HG02870 (cell line): ENCODE measurements at regions not wholly inside any gene's neighbourhood (a gene's known extent, or its start where the extent isn't known, plus 50 kb on each side); places are given as distances from the start of the nearest gene placed in this dataset.

Experiments
- ATAC-seq: cut with Tn5 transposase; IDR thresholded peaks from one replicate; pipeline ENCODE4 v1.9.1; 2021; ENCODE audit warnings: mild to moderate bottlenecking, moderate library complexity; ENCODE audit not compliant: unreplicated experiment

DNA sequence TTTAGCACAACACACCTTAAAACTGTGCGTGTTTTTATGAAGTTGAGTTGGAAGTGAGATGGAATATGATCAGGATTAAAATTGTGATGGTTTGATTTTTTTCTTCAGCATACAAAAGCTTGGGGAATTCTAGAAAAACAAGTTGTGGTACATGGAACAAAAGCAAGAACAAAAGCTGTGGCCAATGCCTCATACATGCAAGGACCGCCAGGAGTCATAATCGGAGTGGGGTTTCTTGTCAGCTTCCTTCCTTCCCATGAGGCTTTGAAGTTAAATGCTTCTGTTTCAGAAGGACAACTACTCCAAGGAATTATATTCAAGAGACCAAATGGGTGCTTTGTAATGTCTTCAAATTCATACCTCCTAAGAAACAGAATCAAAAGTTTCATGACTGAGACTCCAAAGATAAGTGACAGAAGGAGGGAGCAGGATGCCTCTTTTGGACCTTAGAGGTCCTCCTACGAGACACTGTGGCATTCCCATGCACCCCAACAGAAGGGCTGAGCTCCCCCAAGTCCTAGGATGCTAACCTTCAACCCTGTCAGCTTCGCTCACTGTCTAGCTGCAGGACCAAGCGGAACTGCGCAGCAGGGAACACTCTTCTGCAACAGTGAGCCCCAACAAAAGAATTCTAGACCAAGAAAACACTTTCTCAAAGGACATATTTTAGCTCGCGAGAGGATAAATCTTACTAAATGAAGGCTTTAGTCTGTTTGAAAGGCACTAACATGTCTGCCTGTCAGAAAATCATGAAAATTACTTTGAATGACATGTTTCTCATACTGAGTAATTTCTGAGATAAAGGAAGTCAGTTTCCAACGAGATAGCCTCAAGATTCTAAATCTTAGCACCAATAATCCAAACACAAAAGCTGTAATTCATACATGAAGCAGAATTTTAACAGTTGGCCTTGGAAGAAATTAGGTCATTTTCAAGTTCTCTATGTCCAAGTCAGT lies 108.5 kb upstream of the NHSL1 start:
- ATAC-seq = no peak

DNA sequence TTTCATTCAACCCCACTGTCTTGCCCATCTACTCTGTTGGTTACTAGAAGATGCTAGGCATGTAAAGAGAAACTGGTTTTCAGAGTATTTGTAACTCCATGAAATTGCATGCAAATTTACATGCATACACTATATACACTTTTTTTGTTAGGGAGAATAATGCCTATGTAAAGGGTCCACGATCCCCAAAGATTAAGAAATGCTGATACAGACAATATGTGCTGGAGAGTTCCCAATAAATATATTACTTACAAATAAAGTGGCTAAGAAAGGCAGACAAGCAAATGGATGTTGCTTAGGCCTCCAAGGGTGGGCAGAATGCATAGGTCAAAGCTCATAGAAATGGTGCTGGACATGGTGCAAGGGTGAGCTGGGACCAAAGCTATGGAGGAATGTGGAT lies 109.6 kb upstream of the NHSL1 start:
- ATAC-seq = no peak

DNA sequence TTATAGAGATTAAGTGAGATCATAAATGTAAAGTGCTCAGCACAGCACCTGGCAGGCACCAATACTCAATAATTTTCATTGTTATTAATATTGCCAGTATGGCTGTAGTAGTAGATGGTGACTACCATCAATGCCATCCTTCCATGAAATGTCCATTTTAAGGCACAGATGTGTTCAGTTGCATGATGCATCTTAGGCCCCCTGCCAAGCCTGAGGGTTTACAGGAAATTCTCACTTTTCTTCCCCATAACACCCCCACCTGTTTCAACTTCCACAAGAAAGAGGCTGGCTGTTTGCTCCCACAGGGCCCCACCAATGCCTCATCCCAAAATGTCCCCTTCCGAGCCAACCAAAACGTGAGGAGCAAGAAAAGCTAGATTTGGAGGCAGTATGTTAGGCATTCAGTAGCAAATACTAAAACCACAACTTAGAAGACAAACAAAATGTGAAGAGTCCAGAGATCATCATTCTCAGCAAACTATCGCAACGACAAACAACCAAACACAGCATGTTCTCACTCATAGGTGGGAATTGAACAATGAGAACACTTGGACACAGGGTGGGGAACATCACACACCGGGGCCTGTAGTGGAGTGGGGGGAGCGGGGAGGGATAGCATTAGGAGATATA lies 110.6 kb upstream of the NHSL1 start:
- no peak for ATAC-seq

DNA sequence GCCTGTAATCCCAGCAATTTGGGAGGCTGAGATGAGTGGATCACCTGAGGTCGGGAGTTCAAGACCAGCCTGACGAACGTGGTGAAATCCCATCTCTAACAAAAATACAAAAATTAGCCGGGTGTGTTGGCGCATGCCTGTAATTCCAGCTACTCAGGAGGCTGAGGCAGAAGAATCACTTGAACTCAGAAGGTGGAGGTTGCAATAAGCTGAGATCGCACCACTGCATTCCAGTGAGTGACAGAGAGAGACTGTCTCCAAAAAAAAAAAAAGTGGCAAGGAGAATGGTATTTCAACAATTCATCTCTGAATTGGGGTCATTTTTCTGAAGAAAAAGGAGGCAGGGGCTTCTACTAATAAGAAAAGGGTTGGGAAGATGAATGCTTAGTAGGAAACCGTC lies 111.5 kb upstream of the NHSL1 start:
- no peak for ATAC-seq

DNA sequence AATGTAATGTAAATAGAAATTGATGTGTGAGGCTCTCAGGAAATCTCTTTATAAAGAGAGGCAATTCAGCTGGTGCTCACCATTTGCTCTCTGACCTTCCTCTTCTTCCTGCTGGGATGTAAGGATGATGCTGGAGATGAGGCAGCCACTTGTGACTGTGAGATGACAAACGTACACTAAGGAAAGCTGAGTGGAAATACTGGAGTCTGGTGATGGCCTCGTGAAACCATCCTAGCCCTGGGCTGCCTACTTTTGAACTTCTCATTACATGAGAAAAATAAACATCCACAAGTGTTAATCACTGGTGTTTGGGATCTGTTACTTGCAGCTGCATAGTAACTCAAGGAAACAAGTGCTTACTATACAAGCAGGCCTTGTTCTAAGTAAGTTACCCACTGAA lies 114.9 kb upstream of the NHSL1 start:
- ATAC-seq = no peak

DNA sequence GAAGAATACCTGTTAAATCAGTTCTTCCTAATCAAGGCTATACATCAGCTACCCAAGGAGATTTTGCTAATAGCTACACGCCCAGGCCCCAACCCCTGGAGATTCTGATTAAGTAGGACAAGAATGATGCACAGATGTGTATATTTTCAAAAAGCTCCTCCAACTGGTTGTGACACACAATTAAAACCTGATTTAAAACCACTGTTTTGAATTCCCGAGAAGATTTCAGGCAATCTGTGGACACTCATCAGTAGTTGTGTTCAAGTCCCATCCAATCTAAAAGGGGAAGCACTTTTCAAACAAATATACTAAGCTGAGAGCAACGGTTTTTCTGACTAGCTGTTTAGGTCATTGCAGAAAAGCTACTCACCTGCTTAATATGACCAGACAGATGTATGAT lies 118.9 kb upstream of the NHSL1 start:
- no peak for ATAC-seq

DNA sequence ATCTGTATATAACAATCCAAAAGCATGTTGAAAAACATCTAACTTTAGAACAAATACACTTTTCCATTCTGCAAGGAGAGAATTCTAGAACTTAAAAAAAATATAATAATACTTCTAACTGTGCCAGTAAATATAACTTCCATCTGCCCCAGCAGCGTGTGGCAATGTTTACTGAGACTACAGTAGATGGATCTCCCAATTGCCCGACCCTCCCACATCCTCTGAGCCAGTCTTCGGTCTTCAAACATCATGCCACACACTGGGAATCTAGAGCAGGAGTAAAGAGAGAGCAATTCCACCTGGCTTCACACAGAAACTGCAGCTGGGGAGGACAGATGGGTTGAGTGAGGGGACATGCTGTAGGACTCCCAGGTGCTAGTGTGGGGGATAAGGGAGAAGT lies 121.3 kb upstream of the NHSL1 start:
- no peak for ATAC-seq

DNA sequence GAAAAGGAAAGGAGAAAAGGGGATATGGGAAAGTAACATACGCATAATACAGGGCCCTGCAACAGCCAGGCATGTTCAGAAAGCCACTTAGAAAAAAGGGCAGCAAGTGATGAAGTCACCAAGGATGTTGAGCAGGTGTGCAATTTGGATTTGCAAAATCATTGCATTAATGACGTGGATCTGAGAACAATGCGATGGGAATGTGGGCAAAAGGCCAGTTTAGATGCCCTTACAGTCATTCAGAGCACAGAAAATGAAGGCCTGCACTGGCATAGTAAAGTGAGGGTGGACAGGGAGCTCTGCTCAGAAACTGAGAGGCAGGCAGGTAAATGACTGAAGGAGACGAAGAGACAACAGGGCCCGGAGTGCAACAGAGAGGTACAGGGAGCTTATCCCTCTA lies 123.7 kb upstream of the NHSL1 start:
- ATAC-seq = no peak

DNA sequence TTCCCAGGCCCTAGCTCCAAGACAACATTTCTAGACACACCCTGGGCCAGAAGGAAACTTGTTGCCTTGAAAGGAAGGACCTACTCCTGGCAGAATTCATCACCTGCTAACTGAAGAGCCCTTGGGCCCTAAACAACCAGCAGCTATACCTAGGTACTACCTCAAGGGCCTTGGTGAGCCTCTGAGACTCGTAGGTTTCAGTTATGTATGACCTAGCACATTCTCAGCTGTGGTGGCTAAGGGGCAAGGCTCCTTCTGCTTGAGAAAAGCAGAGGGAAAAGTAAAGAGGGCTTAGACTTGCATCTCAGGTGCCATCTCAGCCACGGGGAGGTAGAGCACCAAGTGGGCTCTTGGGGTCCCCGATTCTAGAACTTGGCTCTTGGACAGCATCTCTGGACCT lies 132.3 kb upstream of the NHSL1 start:
- no peak for ATAC-seq

DNA sequence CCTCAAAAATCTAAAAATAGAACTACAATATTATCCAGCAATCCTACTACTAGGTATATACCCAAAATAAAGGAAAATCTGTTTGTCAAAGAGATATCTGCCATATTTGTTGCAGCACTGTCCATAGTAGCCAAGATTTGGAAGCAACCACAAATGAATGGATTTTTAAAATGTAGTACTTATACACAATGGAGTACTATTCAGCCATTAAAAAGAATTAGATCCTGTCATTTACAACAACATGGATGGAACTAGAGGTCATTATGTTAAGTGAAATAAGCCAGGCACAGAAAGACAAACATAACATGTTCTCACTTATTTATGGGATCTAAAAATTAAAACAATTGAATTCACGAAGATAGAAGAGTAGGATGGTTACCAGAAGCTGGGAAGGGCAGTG lies 135.7 kb upstream of the CCDC28A start:
- ATAC-seq = no peak

DNA sequence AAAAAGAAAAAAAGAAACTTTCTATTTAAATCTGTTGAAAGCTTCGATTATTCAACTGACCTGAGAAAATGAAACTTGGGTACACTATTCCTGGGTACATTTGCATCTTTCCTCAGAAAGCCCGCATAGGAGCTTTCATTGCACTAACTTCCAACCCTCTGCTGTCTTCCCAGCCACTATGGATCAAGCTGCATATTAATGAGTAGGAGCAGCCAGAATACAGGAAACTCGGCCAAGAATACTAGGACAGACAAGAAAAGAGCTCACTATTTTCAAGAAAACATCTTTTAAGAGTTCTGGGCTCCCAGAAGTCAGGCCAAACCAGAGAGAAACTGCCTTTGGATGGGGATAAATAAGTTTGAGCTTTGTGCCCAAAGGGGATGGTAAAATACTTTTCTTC lies 135.0 kb upstream of the CCDC28A start:
- no peak for ATAC-seq

DNA sequence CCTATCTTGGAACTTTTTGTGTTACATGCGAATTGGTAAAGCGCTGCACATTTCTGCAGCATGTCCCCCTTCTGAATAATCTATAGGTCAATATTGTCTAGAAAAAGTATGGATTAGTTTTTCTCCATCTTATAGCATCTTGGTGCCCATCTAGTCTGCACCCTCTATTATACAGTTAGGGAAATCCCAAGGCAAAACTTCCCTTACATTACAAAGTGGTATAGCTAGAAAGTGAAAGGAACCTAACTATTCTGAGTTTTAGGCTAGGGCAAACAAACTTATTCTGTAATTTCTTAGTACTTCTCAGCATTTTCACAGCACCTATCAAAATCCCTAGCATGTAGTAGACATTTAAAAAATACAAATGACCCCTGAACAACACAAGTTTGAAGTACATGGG lies 133.5 kb upstream of the CCDC28A start:
- no peak for ATAC-seq

DNA sequence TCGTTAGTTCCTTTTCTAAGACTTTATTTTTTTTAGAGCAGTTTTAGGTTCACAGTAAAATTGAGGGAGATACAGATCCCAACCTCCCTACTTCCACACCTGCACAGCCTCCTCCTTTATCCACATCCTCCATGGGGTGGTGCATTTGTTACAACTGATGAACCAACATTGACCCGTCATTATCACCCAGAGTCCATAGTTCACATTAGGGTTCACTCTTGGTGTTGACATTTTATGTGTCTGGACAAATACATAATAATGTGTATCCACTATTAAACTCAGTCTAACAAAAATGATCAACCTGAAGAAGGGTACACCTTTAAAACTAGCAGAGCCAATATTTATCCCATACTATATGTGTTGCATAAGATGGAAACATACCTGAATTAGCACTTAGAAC lies 130.4 kb upstream of the CCDC28A start:
- no peak for ATAC-seq

DNA sequence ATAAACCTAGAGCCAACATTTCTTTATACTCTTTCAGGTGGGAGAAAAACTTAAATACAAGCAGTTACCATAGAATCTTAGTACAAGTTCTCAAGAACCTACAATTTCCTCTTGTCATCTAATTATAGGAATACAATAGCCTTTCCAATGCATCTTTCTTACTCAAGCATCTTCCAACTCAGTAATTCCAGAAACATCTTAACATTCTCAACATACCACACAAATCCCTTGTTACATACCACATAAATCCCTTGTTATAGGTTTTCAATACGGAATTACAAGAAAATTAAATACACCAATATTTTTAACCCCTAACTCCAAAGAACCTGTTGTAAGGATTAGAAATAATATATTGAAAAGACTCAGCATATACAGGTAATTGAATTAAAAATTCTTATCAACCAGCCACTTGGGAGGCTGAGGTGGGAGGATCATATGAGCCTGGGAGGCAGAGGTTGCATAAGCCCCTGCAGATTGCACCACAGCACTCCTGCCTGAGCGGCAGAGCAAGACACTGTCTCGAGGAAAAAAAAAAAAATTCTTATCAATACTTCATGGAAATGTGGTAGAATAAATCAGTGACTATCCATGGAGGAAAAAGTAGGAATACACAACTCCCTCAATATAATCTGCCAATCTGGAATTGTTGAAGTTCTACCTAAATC lies 127.5 kb upstream of the CCDC28A start:
- no peak for ATAC-seq

DNA sequence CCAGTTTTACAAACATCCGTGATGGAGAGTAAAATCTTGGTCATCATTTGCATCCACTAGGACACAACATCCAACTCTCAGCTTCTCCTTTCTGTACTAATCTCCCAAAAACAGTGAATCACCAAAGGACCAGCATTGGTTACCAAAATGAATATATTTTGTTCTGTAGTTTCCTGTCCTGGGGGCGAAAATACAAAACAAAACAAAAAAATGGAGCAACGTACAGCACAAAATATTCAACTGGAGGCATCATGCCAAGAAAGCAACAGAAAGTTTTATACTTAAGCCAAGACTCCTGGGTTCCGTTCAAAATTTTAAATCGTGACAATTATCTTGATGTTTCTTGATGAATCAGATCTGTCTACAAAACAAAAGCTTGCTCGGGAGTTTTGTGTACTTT lies 126.6 kb upstream of the CCDC28A start:
- no peak for ATAC-seq

DNA sequence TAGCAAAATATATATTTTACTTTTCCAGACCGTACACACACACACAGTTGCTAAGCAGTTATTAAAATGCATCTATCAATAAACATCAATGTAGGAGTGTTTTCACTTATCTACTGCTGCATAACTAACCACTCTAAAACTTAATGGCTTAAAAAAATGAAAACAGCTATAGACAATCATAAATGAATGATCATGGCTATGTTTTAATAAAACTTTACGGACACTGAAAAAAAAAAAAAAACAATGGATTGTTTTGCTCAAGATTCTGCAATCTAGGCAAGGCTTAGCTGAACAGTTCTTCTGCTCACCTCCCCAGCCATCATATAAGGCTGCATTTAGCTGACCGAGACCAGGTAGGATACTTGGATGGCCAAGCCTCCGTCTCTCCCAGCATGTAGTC lies 125.4 kb upstream of the CCDC28A start:
- no peak for ATAC-seq

DNA sequence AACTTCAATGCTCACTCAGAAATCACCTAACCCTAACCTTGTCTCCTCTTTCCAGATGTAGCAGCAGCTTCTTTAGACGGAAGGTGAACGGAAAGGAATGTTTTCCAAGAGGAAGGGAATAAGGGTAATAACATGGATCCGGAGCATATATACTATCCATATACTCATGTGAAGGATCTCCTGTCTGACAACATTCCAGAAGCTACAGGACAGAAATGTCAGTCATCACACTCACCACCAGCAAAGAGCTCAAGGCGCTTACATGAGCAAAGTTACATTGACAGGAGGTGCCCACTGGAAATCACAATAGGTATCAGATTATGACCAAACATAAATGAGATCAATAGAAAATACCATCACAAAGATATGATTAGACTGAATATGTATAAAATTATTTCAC lies 122.1 kb upstream of the CCDC28A start:
- no peak for ATAC-seq

DNA sequence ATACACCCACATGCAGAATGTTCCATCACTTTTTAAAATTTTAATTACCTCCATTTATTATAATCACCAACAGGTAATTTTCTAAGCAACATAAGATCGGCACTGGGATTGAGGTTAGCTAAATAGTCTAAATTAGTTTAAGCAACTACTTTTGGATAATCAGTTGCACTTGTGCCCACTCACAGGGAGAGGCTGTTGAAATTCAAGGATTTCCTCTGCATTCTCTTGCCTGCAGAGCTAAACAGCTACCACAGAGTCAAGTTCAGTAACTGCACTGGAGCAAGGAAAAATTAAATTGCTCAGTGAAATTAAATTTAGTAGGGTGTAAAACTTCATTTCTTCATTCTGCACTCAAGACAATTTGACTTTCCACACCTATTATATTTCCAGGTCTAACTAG lies 120.7 kb upstream of the CCDC28A start:
- ATAC-seq = no peak

DNA sequence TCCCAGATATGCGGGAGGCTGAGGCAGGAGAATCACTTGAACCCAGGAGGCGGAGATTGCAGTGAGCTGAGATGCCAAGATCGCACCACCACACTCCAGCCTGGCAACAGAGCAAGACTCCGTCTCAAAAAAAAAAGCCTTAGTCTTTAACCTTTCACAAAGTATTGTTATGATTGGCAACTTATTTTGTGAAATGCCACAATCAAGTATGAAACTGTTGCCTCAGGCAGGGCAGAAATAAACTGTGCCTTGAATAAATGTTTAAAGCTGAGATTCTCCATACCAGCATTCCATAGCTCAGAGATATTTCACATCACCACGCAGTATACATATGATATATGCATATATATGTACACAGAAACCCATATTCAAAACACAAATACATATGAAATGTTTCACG lies 120.1 kb upstream of the CCDC28A start:
- no peak for ATAC-seq

DNA sequence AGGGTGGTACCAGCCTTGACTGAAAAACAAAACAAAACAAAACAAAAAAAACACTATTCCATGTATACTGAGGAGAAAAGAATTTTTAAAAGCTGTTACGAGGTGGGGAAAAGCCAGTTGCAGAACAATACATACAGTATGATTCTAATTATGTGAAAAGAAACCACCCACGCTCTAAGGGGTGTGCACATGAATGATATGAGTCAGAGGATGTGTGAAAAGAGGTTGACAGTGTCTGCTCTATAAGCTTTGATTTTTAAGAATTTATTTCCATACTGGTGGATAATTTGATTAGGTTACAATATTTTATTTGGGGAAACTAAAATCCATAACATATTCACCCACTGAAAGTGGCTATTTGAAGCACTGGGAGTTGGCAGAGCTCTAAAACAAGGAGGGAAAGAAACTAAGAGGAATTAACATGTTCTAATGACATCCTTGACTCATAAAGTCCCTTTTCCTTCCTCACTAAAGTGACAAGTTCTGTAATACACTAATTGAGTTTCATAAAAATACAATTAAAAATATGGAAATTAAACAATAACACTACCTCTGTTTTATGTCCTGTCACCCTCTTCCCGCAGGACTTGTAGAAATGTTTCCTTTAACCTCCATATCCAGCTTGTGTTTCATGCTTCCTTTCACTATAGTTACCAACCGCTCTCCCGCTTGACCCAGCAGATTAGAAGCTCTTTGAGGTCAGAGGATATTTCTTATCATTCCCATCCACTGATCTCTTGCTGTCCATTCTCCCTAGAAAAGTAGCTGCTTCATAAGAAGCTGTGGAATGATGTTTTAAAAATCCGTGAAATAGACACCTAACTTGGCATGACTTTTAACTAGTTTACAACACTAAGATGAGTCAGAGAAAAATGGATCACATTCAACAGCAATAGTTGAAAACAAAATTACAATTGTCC lies 118.6 kb upstream of the CCDC28A start:
- peak; percentile 100 for ATAC-seq

DNA sequence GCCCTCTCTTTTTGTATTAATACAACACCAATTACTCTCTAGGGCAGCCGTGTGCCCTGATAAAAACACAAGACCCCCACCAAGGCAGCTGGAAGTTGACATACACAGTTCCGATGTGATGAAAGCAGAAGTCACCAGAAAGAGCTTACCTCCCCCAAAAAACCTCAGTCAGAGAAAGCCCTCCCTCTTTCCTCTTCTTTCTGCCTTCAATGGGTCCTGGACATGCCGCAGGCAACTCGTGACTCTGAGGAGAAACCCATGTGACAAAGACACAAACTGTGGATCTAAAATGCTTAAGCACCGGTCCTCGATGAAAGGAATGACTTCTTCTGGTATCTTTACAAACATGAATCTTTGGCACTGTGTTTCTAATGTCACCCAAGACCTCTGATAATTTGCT lies 117.7 kb upstream of the CCDC28A start:
- ATAC-seq = no peak
